OCI-LY1 (cell line): ENCODE measurements at regions not wholly inside any gene's neighbourhood (a gene's known extent, or its start where the extent isn't known, plus 50 kb on each side); places are given as distances from the start of the nearest gene placed in this dataset.

Experiments used
- H2AFZ ChIP-seq: fragments of 200-600 bp; sonication (generic), shearing (Covaris generic); 2 replicates; pipeline ENCODE4 v1.6.0; 2014; ENCODE audit warnings: antibody characterized with exemption, mild to moderate bottlenecking, low read length
- H3F3A ChIP-seq: fragments of 200-600 bp; sonication (generic), shearing (Covaris generic); 2 replicates; pipeline ENCODE4 v1.6.0; 2014; ENCODE audit warnings: mild to moderate bottlenecking, antibody characterized with exemption, low read length, moderate library complexity; ENCODE audit not compliant: insufficient read depth
- H3K27ac ChIP-seq: fragments of 200-600 bp; sonication (generic); 2 replicates; pipeline ENCODE4 v1.5.1; 2014; ENCODE audit warnings: low read length, mixed run types, mild to moderate bottlenecking, low read depth; ENCODE audit not compliant: poor library complexity, severe bottlenecking
- H3K27me3 ChIP-seq: fragments of 200-600 bp; sonication (generic); 2 replicates; pipeline ENCODE4 v1.6.0; 2014; ENCODE audit warnings: antibody characterized with exemption, mild to moderate bottlenecking, low read length, moderate library complexity; ENCODE audit not compliant: insufficient read depth
- H3K36me3 ChIP-seq: fragments of 200-600 bp; sonication (generic); 2 replicates; pipeline ENCODE4 v1.6.1; 2014; ENCODE audit warnings: mild to moderate bottlenecking, antibody characterized with exemption, low read length, moderate library complexity, mixed read lengths; ENCODE audit not compliant: insufficient read depth
- H3K4me1 ChIP-seq: fragments of 200-600 bp; sonication (generic); 2 replicates; pipeline ENCODE4 v1.5.1; 2014; ENCODE audit warnings: mild to moderate bottlenecking, low read length, moderate library complexity; ENCODE audit not compliant: insufficient read depth, severe bottlenecking
- H3K4me2 ChIP-seq: fragments of 200-600 bp; sonication (generic), shearing (Covaris generic); 2 replicates; pipeline ENCODE4 v1.6.1; 2014; ENCODE audit warnings: low read length
- H3K4me3 ChIP-seq: fragments of 200-600 bp; sonication (generic); 2 replicates; pipeline ENCODE4 v1.5.1; 2014; ENCODE audit warnings: low read length, low read depth, mild to moderate bottlenecking, mixed read lengths; ENCODE audit not compliant: poor library complexity, severe bottlenecking
- H3K79me2 ChIP-seq: fragments of 200-600 bp; shearing (Covaris generic); 2 replicates; pipeline ENCODE4 v1.6.1; 2016; ENCODE audit warnings: mixed run types, low read length, mixed read lengths; ENCODE audit not compliant: insufficient read depth
- H3K9ac ChIP-seq: fragments of 200-600 bp; sonication (generic), shearing (Covaris generic); 2 replicates; pipeline ENCODE4 v1.6.1; 2014; ENCODE audit warnings: mild to moderate bottlenecking, low read length, mixed read lengths
- H3K9me2 ChIP-seq: fragments of 200-600 bp; sonication (generic), shearing (Covaris generic); 2 replicates; pipeline ENCODE4 v1.6.1; 2014; ENCODE audit warnings: low read depth, mild to moderate bottlenecking, low read length, mixed read lengths
- H3K9me3 ChIP-seq: fragments of 200-600 bp; shearing (Covaris generic); 2 replicates; pipeline ENCODE4 v1.6.1; 2014; ENCODE audit warnings: low read length, mixed read lengths
- H4K20me1 ChIP-seq: fragments of 200-600 bp; sonication (generic), shearing (Covaris generic); 2 replicates; pipeline ENCODE4 v1.6.0; 2016; ENCODE audit warnings: mild to moderate bottlenecking, low read length; ENCODE audit not compliant: insufficient read depth
- EZH2 ChIP-seq: fragments of 200-600 bp; sonication (generic), shearing (Covaris generic); IDR thresholded peaks from 2 replicates; pipeline ENCODE4 v1.8.0; 2017; ENCODE audit warnings: borderline replicate concordance, mixed run types, mild to moderate bottlenecking, antibody characterized with exemption, low read length, moderate library complexity, mixed read lengths
- TF ChIP-seq, protein P1 (sequence below): fragments of 200-600 bp; sonication (generic), shearing (Covaris generic); IDR thresholded peaks from 2 replicates; pipeline ENCODE4 v1.5.1; 2017; ENCODE audit warnings: mild to moderate bottlenecking, antibody characterized with exemption, low read length, moderate library complexity, mixed read lengths

DNA sequence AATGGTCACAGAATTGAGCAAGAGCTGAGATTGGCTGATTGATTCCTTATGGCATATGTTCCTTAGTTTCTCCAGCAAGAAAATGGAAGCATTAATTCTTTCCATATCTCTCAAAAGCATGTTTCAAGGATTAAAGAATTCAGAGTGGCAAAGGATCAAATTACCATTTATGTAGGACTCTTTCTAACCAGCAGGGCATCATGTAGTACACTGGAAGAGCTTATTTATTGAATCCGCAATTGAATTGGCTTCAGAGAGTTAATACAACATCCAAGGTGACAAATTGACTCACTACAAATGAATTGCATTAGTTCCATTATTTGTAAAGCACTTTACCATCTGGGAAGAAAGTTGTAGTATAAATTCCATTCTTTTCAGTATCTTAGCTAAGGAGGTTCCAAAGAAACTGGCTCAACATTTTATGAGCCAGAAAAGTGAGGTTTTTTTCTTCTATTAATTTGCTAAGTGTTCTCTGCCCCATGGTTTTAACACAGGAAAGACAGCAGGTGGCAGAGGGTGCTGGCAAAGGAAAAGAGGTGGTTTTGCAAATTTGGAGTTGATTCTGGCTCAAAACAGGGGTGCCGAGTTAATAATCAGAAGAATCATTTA is 409.9 kb downstream of the MTX2 start:
- no peaks in the 10 kb centered on the region for H3K79me2 ChIP-seq
- no peak overlapping the region for H3K4me2 ChIP-seq
- no peak overlapping the region for H3K4me3 ChIP-seq
- H4K20me1 ChIP-seq: no peaks in the 10 kb centered on the region
- H3K27ac ChIP-seq: no peak overlapping the region
- H2AFZ ChIP-seq: no peak overlapping the region
- no peaks in the 10 kb centered on the region for H3K36me3 ChIP-seq
- no peaks in the 10 kb centered on the region for H3K9me3 ChIP-seq
- H3K9me2 ChIP-seq: no peaks in the 10 kb centered on the region
- H3K27me3 ChIP-seq: no peaks in the 10 kb centered on the region
- TF ChIP-seq, protein P1, sequence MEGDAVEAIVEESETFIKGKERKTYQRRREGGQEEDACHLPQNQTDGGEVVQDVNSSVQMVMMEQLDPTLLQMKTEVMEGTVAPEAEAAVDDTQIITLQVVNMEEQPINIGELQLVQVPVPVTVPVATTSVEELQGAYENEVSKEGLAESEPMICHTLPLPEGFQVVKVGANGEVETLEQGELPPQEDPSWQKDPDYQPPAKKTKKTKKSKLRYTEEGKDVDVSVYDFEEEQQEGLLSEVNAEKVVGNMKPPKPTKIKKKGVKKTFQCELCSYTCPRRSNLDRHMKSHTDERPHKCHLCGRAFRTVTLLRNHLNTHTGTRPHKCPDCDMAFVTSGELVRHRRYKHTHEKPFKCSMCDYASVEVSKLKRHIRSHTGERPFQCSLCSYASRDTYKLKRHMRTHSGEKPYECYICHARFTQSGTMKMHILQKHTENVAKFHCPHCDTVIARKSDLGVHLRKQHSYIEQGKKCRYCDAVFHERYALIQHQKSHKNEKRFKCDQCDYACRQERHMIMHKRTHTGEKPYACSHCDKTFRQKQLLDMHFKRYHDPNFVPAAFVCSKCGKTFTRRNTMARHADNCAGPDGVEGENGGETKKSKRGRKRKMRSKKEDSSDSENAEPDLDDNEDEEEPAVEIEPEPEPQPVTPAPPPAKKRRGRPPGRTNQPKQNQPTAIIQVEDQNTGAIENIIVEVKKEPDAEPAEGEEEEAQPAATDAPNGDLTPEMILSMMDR: no peak
- no peak for TF ChIP-seq EZH2
- H3K9ac ChIP-seq: no peak overlapping the region
- no peaks in the 10 kb centered on the region for H3K4me1 ChIP-seq
- no peaks in the 10 kb centered on the region for H3F3A ChIP-seq

DNA sequence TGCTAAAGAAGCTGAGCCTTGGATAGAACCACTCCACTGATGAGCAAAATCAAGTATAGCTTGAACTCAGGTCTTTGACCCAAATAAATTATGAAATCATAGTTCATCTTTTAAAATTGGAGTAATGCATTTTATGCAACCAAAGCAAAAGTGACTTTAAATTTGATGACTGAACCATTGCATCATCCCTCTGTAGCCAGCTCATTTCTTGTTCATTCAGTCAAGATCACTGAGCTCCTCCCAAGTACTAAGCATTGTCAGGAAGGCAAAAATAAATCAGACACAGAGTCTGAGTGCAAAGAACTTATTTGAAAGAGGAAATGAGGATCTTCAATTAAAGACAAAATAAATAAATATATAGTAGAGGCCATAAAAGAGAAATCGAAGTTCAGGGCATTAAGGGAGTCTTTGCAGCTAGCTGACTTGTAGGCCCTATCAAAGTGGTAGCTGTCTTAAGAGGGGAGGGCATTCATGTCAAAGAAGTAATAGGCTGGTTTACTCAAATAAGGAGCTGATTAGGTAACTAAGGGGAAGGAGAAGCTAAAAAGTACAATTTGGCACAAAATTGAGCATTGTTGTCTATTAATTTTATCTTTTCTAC is 411.8 kb downstream of the MTX2 start:
- no peaks in the 10 kb centered on the region; the same call in 1 of the 2 replicates for H3K27me3 ChIP-seq
- no peaks in the 10 kb centered on the region for H3K79me2 ChIP-seq
- no peaks in the 10 kb centered on the region for H3K4me1 ChIP-seq
- H3K36me3 ChIP-seq: no peaks in the 10 kb centered on the region
- H3F3A ChIP-seq: no peaks in the 10 kb centered on the region
- H3K4me3 ChIP-seq: no peak overlapping the region
- no peak overlapping the region for H2AFZ ChIP-seq
- H3K4me2 ChIP-seq: no peak overlapping the region
- no peak overlapping the region for H3K27ac ChIP-seq
- H3K9me2 ChIP-seq: no peaks in the 10 kb centered on the region
- TF ChIP-seq EZH2: no peak
- TF ChIP-seq, protein P1: no peak
- H3K9ac ChIP-seq: no peak overlapping the region
- H3K9me3 ChIP-seq: no peaks in the 10 kb centered on the region
- no peaks in the 10 kb centered on the region for H4K20me1 ChIP-seq

DNA sequence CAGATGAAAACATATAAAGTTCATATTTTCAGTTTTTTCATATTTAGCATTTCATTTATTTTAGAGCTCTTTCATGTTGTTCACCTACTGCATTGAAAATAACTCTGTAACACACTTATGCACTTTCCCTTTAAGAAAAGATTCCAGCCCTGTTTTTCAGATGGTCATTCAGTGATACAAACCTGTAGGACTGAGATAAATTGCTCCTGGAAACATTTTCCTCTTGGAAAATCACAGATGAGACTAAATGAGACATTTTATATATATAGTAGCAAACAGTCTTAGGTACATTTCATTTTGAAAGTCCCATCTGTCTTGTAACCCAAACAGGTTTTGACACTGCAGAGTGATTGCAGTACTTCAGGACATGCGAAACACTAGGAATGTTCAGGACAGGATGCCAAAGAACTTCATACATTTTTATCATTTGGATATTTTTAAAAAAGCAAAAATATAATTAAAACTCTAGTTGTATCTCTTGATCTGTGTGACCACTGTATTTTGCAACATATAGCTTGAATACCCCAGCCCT is 412.4 kb downstream of the MTX2 start:
- H3K27me3 ChIP-seq: no peaks in the 10 kb centered on the region; the same call in 1 of the 2 replicates
- no peak for TF ChIP-seq EZH2
- TF ChIP-seq, protein P1: no peak
- no peak overlapping the region for H3K9ac ChIP-seq

More for the DNA sequence above, 412.4 kb downstream of the MTX2 start:
- Histone ChIP-seq H3K4me2 (no peak overlapping the region), H3K79me2 (no peaks in the 10 kb centered on the region), H3K4me1 (no peaks in the 10 kb centered on the region), H2AFZ (no peak overlapping the region), H3K36me3 (no peaks in the 10 kb centered on the region), H3K9me2 (no peaks in the 10 kb centered on the region), H3K4me3 (no peak overlapping the region), H3K9me3 (no peaks in the 10 kb centered on the region), H3K27ac (no peak overlapping the region), H3F3A (no peaks in the 10 kb centered on the region), H4K20me1 (no peaks in the 10 kb centered on the region)
